ENCODE measurements at regions not wholly inside any gene's neighbourhood (a gene's known extent, or its start where the extent isn't known, plus 50 kb on each side); places are given as distances from the start of the nearest gene placed in this dataset.

DNA sequence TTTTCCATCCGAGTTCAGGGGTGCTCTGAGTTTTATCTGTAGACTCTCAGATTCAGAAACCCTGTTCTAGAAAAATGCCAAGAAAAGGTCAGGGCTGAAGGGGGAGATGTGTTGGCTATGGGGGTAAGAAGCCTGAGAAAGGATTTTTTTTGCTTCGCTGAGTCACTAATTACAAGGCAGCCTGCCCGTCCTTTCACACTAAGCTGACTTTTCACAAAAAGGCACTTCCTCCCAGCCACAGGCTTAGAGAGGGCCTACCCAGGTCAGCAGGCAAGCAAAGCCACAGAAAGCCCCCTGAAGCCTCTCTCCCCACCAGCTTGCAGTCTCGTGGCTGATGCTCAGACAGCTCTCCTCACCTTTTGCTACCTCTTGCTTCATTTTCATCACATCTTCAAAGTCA is 192.6 kb upstream of the PRICKLE2 start:
- ATAC-seq (no peak), DNase-seq (no peak)
- TF ChIP-seq, protein P1, sequence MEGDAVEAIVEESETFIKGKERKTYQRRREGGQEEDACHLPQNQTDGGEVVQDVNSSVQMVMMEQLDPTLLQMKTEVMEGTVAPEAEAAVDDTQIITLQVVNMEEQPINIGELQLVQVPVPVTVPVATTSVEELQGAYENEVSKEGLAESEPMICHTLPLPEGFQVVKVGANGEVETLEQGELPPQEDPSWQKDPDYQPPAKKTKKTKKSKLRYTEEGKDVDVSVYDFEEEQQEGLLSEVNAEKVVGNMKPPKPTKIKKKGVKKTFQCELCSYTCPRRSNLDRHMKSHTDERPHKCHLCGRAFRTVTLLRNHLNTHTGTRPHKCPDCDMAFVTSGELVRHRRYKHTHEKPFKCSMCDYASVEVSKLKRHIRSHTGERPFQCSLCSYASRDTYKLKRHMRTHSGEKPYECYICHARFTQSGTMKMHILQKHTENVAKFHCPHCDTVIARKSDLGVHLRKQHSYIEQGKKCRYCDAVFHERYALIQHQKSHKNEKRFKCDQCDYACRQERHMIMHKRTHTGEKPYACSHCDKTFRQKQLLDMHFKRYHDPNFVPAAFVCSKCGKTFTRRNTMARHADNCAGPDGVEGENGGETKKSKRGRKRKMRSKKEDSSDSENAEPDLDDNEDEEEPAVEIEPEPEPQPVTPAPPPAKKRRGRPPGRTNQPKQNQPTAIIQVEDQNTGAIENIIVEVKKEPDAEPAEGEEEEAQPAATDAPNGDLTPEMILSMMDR (IDR thresholded peaks at IDR 0.05), result no peak
- intact Hi-C loops (cut with micrococcal nuclease), result no loop called here
- ChIA-PET POLR2A (no interaction called here), CTCF (no interaction called here)
- Mint-ChIP-seq H3K9me3 (no peaks in the 10 kb centered on the region), H3K27ac (no peak overlapping the region), H3K4me1 (ENCODE audit: low read depth) (no peaks in the 10 kb centered on the region), H3K4me3 (no peak overlapping the region), H3K36me3 (ENCODE audit: low read depth) (no peaks in the 10 kb centered on the region), H3K27me3 (peaks cover 13% of the 10 kb centered on the region)

DNA sequence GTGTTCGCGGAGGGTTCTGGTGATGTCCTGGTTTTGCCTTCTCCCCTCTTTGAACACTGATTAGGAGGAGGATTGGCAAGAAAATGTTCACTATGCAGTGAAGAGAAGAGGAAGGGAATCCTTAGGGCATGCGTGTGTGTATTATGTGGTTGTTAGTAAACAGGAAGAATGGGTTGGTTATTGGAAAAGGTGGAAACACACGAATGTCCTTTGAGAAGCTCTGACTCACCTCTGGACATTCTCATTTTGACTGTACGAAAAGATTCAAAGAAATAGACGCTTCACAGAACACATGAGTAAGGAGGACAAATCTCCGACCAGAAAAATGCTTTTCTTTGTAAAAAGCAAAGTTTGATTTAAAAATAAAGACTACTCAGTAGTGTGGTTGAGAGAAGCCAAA is 188.8 kb upstream of the PRICKLE2 start:
- no peaks in the 10 kb centered on the region for H3K36me3 Mint-ChIP-seq (ENCODE audit: low read depth)
- no peaks in the 10 kb centered on the region for H3K9me3 Mint-ChIP-seq
- H3K4me3 Mint-ChIP-seq, result no peak overlapping the region
- ATAC-seq (no peak), DNase-seq (no peak)
- intact Hi-C loops (cut with micrococcal nuclease), result no loop called here
- ChIA-PET POLR2A (no interaction called here), CTCF (no interaction called here)
- no peaks in the 10 kb centered on the region for H3K4me1 Mint-ChIP-seq (ENCODE audit: low read depth)
- H3K27ac Mint-ChIP-seq, result no peak overlapping the region
- TF ChIP-seq, protein P1 (IDR thresholded peaks at IDR 0.05), result no peak
- H3K27me3 Mint-ChIP-seq, result peaks cover 15% of the 10 kb centered on the region

DNA sequence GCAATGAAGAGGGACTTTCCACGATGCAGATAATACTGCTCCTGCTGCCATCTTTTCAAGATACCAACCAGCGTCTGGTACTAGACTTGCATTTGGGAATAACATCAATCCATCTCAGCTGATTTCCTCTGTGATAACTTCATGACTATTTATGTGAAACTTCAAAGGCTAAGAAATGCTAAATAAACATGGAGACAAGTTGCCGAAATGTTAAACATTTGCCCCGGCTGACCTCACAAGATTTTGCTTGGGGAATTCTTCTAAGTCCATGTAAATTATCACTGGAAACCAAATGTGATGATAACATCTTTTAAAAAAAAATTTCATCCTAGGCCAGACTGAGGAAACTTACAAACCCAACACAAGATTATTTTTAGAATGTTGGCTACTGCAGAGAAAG is 185.8 kb upstream of the PRICKLE2 start:
- intact Hi-C loops (cut with micrococcal nuclease), result no loop called here
- TF ChIP-seq, protein P1 (IDR thresholded peaks at IDR 0.05), result no peak
- CTCF ChIA-PET, result no interaction called here
- Mint-ChIP-seq H3K4me1 (ENCODE audit: low read depth) (no peaks in the 10 kb centered on the region), H3K36me3 (ENCODE audit: low read depth) (no peaks in the 10 kb centered on the region), H3K4me3 (no peak overlapping the region), H3K9me3 (no peaks in the 10 kb centered on the region), H3K27me3 (peaks cover 17% of the 10 kb centered on the region), H3K27ac (no peak overlapping the region)
- POLR2A ChIA-PET, result no interaction called here
- ATAC-seq, result no peak
- DNase-seq, result no peak

DNA sequence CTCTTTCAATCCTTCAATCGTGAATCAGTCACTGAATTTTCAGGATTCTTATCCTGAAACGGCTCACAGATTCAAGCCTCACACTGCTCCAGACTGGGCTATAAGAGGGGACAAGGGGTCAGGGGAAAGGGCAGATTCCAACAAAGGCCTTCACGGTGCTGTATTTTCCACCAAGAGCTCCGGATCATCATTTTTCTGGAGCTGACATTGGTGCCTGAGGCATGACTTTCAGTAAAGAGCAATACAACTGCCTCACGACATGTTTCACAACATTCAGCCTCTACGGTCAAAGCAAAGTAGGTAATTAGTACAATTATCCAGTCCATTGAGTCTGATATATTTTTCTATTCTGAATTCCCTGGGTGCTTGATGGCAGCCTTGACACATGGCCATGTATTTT is 185.0 kb upstream of the PRICKLE2 start:
- H3K9me3 Mint-ChIP-seq, result no peaks in the 10 kb centered on the region
- ATAC-seq (no peak), DNase-seq (no peak)
- TF ChIP-seq, protein P1 (IDR thresholded peaks at IDR 0.05), result no peak
- POLR2A ChIA-PET, result no interaction called here
- intact Hi-C loops (cut with micrococcal nuclease), result no loop called here
- no peaks in the 10 kb centered on the region for H3K36me3 Mint-ChIP-seq (ENCODE audit: low read depth)
- no peak overlapping the region for H3K4me3 Mint-ChIP-seq
- no peak overlapping the region for H3K27ac Mint-ChIP-seq
- H3K4me1 Mint-ChIP-seq (ENCODE audit: low read depth), result no peaks in the 10 kb centered on the region
- CTCF ChIA-PET, result no interaction called here
- peaks cover 16% of the 10 kb centered on the region for H3K27me3 Mint-ChIP-seq

DNA sequence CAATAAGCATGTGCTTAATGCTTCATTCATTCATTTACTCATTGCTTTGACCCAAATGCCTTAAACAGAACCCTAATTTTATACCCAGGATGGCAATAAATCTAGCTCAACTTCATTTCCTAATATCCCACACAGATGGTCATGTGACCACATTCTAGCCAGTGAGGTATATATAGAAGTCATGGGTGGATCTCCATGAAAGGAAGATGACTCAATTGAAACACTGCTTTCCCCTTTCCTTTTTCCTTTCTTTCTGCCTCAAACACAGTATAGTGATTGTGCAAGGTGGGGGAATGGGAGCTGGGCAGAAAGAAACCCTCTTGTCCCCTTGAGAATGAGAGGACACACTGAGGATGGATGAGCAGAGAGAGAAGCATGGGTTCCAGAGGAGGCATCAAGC is 183.5 kb upstream of the PRICKLE2 start:
- Mint-ChIP-seq H3K9me3 (no peaks in the 10 kb centered on the region), H3K4me1 (ENCODE audit: low read depth) (no peaks in the 10 kb centered on the region), H3K27me3 (peaks cover 13% of the 10 kb centered on the region), H3K4me3 (no peak overlapping the region), H3K36me3 (ENCODE audit: low read depth) (no peaks in the 10 kb centered on the region), H3K27ac (no peak overlapping the region)
- DNase-seq (no peak), ATAC-seq (no peak)
- intact Hi-C loops (cut with micrococcal nuclease), result no loop called here
- POLR2A ChIA-PET, result no interaction called here
- CTCF ChIA-PET, result interaction anchor here (0.9 kb wide), 1 partner anchor 378 kb away, joined by 4 read pairs; no protein-coding TSS in a partner anchor
- TF ChIP-seq, protein P1 (IDR thresholded peaks at IDR 0.05), result no peak
